CD1c-positive myeloid dendritic cell (primary cell): ENCODE measurements at regions not wholly inside any gene's neighbourhood (a gene's known extent, or its start where the extent isn't known, plus 50 kb on each side); places are given as distances from the start of the nearest gene placed in this dataset.
"Not testable (repeated sequence)": the region's sequence is repeated elsewhere in the genome, so short reads cannot be mapped to it uniquely, and the experiment has no call there.

Experiments used
- DNase-seq: peaks from one replicate; pipeline ENCODE4 v3.0.0-alpha.2; 2016; ENCODE audit errors: extremely low spot score

- DNase-seq, result not testable (repeated sequence)
Measured at GRCh38 chr6:58358452-58358851, 1041.0 kb downstream of the PRIM2 start.

- DNase-seq, result not testable (repeated sequence)
Measured at GRCh38 chr6:58365856-58366255, 1048.4 kb downstream of the PRIM2 start.

- DNase-seq, result not testable (repeated sequence)
Measured at GRCh38 chr6:58406659-58407058, 1089.2 kb downstream of the PRIM2 start.

- DNase-seq, result no peak
Measured at GRCh38 chr6:58419321-58419720, 1101.9 kb downstream of the PRIM2 start.
